H1 (cell line): ENCODE measurements at regions not wholly inside any gene's neighbourhood (a gene's known extent, or its start where the extent isn't known, plus 50 kb on each side); places are given as distances from the start of the nearest gene placed in this dataset.

Source experiments
- CHD1 ChIP-seq: IDR thresholded peaks from 2 replicates; pipeline ENCODE4 v1.6.1; 2012; ENCODE audit warnings: low read depth, low read length, improper control_type of control experiment
- CHD7 ChIP-seq: fragments of 300-600 bp; sonication (generic); IDR thresholded peaks from 2 replicates; pipeline ENCODE4 v1.7.1; 2012; ENCODE audit warnings: low read length, moderate library complexity, mild to moderate bottlenecking, inconsistent platforms; ENCODE audit not compliant: insufficient replicate concordance
- CTCF ChIP-seq, 3 experiments: IDR thresholded peaks; 1 replicate in 2 of 3; 2 replicates in 1 of 3; pipeline versions ENCODE4 v1.5.1 to v1.6.1; 2011; ENCODE audit warnings: low read length in 3 of 3, mild to moderate bottlenecking in 3 of 3, inconsistent platforms in 2 of 3, low read depth in 1 of 3, moderate library complexity in 1 of 3; ENCODE audit not compliant: insufficient read depth in 1 of 3; ENCODE audit errors: control extremely low read depth in 1 of 3
- HDAC2 ChIP-seq, 2 experiments: fragments of 300-600 bp in 1 of 2; sonication (generic) in 1 of 2; IDR thresholded peaks; 2 replicates each; pipeline ENCODE4 v1.6.1; 2011 to 2012; ENCODE audit warnings: low read depth in 2 of 2, low read length in 2 of 2, mild to moderate bottlenecking in 2 of 2, moderate library complexity in 2 of 2, borderline replicate concordance in 1 of 2, inconsistent platforms in 1 of 2
- POLR2A ChIP-seq, 2 experiments: IDR thresholded peaks; 1 replicate in 1 of 2; 2 replicates in 1 of 2; pipeline ENCODE4 v1.6.1; 2011; ENCODE audit warnings: low read depth in 2 of 2, low read length in 2 of 2, mild to moderate bottlenecking in 2 of 2; ENCODE audit errors: control extremely low read depth in 1 of 2
- SP4 ChIP-seq: IDR thresholded peaks from 2 replicates; pipeline ENCODE4 v1.6.1; 2012; ENCODE audit warnings: low read length, inconsistent platforms
- TAF1 ChIP-seq: IDR thresholded peaks from 2 replicates; pipeline ENCODE4 v1.6.1; 2011; ENCODE audit warnings: mild to moderate bottlenecking, low read depth, low read length
- TEAD4 ChIP-seq: IDR thresholded peaks from 2 replicates; pipeline ENCODE4 v1.6.1; 2012; ENCODE audit warnings: low read depth, low read length, inconsistent platforms, mixed read lengths

- TF ChIP-seq CHD7 = no peak
- no peak for TF ChIP-seq SP4
- TF ChIP-seq HDAC2 (IDR thresholded peaks at IDR 0.05; ENCODE audit: borderline replicate concordance in 1 of 2, low read depth in 2 of 2, low read length in 2 of 2) = no peak
- no peak for TF ChIP-seq POLR2A (IDR thresholded peaks at IDR 0.05; ENCODE audit: control extremely low read depth in 1 of 2, low read depth in 2 of 2, low read length in 2 of 2)
- TF ChIP-seq TEAD4 = no peak
- TF ChIP-seq TAF1 = no peak
- no peak for TF ChIP-seq CTCF (IDR thresholded peaks at IDR 0.05; ENCODE audit: control extremely low read depth in 1 of 3, insufficient read depth in 1 of 3, low read depth in 1 of 3, low read length in 3 of 3)
- no peak for TF ChIP-seq CHD1
These were observed 242.6 kb upstream of the CIBAR2 start (continued) for GRCh38 chr16:85354686-85355514.
